ENCODE measurements at regions not wholly inside any gene's neighbourhood (a gene's known extent, or its start where the extent isn't known, plus 50 kb on each side); places are given as distances from the start of the nearest gene placed in this dataset.

- H3K36me3 ChIP-seq (ENCODE audit: control insufficient read depth, insufficient read depth, low read length): no peaks in the 10 kb centered on the region
- 84 to 100% methylated on average over 2 of the region's 2 CpGs for WGBS, 2 experiments
- H3K27me3 ChIP-seq (ENCODE audit: control insufficient read depth, insufficient read depth, low read length, poor library complexity, severe bottlenecking): no peaks in the 10 kb centered on the region
- peaks cover 9% of the 10 kb centered on the region for H3K4me1 ChIP-seq (ENCODE audit: control insufficient read depth, insufficient read depth, low read length)
- no peak overlapping the region for H3K27ac ChIP-seq (ENCODE audit: insufficient read depth, low read depth, low read length, poor library complexity, severe bottlenecking)
- no peaks in the 10 kb centered on the region for H3K9me3 ChIP-seq (ENCODE audit: control insufficient read depth, low read length)
- no peak overlapping the region for H3K4me3 ChIP-seq (ENCODE audit: insufficient read depth, low read depth, low read length)
Measured at GRCh38 chr4:108345862-108346817, 177.4 kb upstream of the LEF1 start.

DNA sequence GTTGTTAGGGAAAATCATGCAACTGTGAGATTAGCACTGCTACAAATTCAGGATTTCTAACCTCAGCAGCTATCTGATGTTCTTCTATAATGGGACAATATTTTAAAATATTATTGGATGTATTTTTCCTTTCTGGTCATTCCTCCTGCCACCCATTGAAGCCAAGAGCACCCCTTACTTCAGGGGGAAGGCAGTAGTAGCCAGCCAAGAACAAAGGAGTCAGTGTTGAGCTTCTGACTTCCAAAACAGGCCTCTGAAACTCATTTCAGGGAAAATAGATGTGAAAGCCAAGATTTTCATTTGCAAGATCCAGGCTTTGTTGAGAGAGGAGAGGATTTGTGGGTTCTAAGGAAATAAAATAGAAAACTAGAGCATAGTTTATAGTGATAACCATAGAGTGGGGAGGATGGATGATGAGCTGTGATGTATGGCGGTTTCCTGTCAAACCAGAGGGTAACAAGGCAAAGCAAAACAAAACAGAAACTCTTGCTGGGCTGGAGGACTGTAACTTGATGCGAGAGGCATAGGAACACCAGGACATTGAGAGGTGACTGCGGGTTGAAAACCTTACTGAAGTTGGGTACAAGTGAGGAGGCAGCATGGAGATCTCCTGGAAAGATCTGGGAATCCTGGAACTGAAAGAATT is 173.7 kb upstream of the LEF1 start:
- H3K4me3 ChIP-seq (ENCODE audit: insufficient read depth, low read depth, low read length): no peak overlapping the region
- H3K9me3 ChIP-seq (ENCODE audit: control insufficient read depth, low read length): no peaks in the 10 kb centered on the region
- no peaks in the 10 kb centered on the region for H3K27me3 ChIP-seq (ENCODE audit: control insufficient read depth, insufficient read depth, low read length, poor library complexity, severe bottlenecking)
- H3K27ac ChIP-seq (ENCODE audit: insufficient read depth, low read depth, low read length, poor library complexity, severe bottlenecking): no peak overlapping the region
- 86 to 89% methylated on average over 3 of the region's 3 CpGs for WGBS, 2 experiments
- H3K4me1 ChIP-seq (ENCODE audit: control insufficient read depth, insufficient read depth, low read length): peaks cover 9% of the 10 kb centered on the region
- no peaks in the 10 kb centered on the region for H3K36me3 ChIP-seq (ENCODE audit: control insufficient read depth, insufficient read depth, low read length)

DNA sequence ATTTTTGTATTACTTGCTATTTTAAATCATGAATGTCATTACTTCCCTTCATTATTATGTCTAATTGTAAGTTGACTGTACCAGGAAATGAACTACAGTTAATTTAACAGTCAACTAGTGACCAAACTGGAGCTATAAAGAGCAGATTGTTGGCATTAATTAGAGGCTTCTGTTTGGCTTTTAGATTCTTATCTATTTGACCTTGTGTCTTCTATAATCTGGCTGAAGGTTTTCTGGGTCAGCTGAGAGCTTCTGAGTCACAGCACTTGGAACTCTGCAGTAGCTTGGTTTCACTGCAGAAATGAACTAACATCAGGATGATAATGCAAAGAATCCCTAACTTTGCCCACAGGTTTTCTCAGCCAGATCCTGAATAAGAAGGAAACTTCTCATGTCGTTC is 169.2 kb upstream of the LEF1 start:
- no peaks in the 10 kb centered on the region for H3K27me3 ChIP-seq (ENCODE audit: control insufficient read depth, insufficient read depth, low read length, poor library complexity, severe bottlenecking)
- WGBS, 2 experiments: 80 to 87% methylated on average over 1 of the region's 1 CpG
- no peaks in the 10 kb centered on the region for H3K36me3 ChIP-seq (ENCODE audit: control insufficient read depth, insufficient read depth, low read length)
- H3K4me3 ChIP-seq (ENCODE audit: insufficient read depth, low read depth, low read length): no peak overlapping the region
- H3K4me1 ChIP-seq (ENCODE audit: control insufficient read depth, insufficient read depth, low read length): peaks cover 14% of the 10 kb centered on the region
- no peaks in the 10 kb centered on the region for H3K9me3 ChIP-seq (ENCODE audit: control insufficient read depth, low read length)
- no peak overlapping the region for H3K27ac ChIP-seq (ENCODE audit: insufficient read depth, low read depth, low read length, poor library complexity, severe bottlenecking)

DNA sequence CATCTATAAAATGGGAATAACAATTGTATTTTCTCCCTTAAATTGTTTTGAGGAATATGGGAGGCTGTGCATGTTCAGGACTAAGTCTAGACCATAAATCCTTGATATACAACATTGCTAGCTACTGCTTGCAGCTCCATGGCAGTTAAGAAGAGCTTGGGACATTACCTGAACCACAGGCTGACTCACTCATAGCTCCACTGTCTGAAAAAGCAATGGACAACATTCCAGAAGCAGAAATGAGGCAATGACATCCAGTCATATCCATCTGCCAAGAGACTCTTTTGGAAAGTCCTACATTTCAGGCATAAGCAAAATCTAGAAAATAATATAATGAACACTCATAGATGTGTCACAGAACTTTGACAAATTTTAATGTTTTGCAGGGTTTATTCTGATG is 167.3 kb upstream of the LEF1 start:
- Histone ChIP-seq H3K27ac (ENCODE audit: insufficient read depth, low read depth, low read length, poor library complexity, severe bottlenecking) (no peak overlapping the region), H3K27me3 (ENCODE audit: control insufficient read depth, insufficient read depth, low read length, poor library complexity, severe bottlenecking) (no peaks in the 10 kb centered on the region), H3K36me3 (ENCODE audit: control insufficient read depth, insufficient read depth, low read length) (no peaks in the 10 kb centered on the region), H3K4me1 (ENCODE audit: control insufficient read depth, insufficient read depth, low read length) (peaks cover 14% of the 10 kb centered on the region), H3K4me3 (ENCODE audit: insufficient read depth, low read depth, low read length) (no peak overlapping the region), H3K9me3 (ENCODE audit: control insufficient read depth, low read length) (no peaks in the 10 kb centered on the region)

GRCh38 chr4:108335081-108335480 is 166.3 kb upstream of the LEF1 start:
- Histone ChIP-seq H3K4me3 (ENCODE audit: insufficient read depth, low read depth, low read length) (no peak overlapping the region), H3K4me1 (ENCODE audit: control insufficient read depth, insufficient read depth, low read length) (peaks cover 14% of the 10 kb centered on the region), H3K27me3 (ENCODE audit: control insufficient read depth, insufficient read depth, low read length, poor library complexity, severe bottlenecking) (no peaks in the 10 kb centered on the region), H3K36me3 (ENCODE audit: control insufficient read depth, insufficient read depth, low read length) (no peaks in the 10 kb centered on the region), H3K9me3 (ENCODE audit: control insufficient read depth, low read length) (no peaks in the 10 kb centered on the region), H3K27ac (ENCODE audit: insufficient read depth, low read depth, low read length, poor library complexity, severe bottlenecking) (peak overlapping the region; percentile 56)
- WGBS, 2 experiments: 57 to 68% methylated on average over 7 of the region's 7 CpGs

GRCh38 chr4:108334031-108334430 is 165.3 kb upstream of the LEF1 start:
- no peak overlapping the region for H3K4me3 ChIP-seq (ENCODE audit: insufficient read depth, low read depth, low read length)
- WGBS, 2 experiments: 89 to 92% methylated on average over 5 to 6 of the region's 6 CpGs
- no peak overlapping the region for H3K27ac ChIP-seq (ENCODE audit: insufficient read depth, low read depth, low read length, poor library complexity, severe bottlenecking)
- H3K4me1 ChIP-seq (ENCODE audit: control insufficient read depth, insufficient read depth, low read length): peaks cover 14% of the 10 kb centered on the region
- no peaks in the 10 kb centered on the region for H3K27me3 ChIP-seq (ENCODE audit: control insufficient read depth, insufficient read depth, low read length, poor library complexity, severe bottlenecking)
- H3K9me3 ChIP-seq (ENCODE audit: control insufficient read depth, low read length): no peaks in the 10 kb centered on the region
- H3K36me3 ChIP-seq (ENCODE audit: control insufficient read depth, insufficient read depth, low read length): no peaks in the 10 kb centered on the region

- no peak overlapping the region for H3K4me3 ChIP-seq (ENCODE audit: insufficient read depth, low read depth, low read length)
- 82 to 89% methylated on average over 5 to 7 of the region's 7 CpGs for WGBS, 2 experiments
Measured at GRCh38 chr4:108333353-108333942, 164.7 kb upstream of the LEF1 start.

GRCh38 chr4:108331905-108332632 is 163.3 kb upstream of the LEF1 start:
- Histone ChIP-seq H3K9me3 (ENCODE audit: control insufficient read depth, low read length) (no peaks in the 10 kb centered on the region), H3K4me1 (ENCODE audit: control insufficient read depth, insufficient read depth, low read length) (peaks cover 14% of the 10 kb centered on the region), H3K4me3 (ENCODE audit: insufficient read depth, low read depth, low read length) (no peak overlapping the region), H3K27me3 (ENCODE audit: control insufficient read depth, insufficient read depth, low read length, poor library complexity, severe bottlenecking) (no peaks in the 10 kb centered on the region), H3K27ac (ENCODE audit: insufficient read depth, low read depth, low read length, poor library complexity, severe bottlenecking) (no peak overlapping the region), H3K36me3 (ENCODE audit: control insufficient read depth, insufficient read depth, low read length) (no peaks in the 10 kb centered on the region)
- WGBS, 2 experiments: 76 to 85% methylated on average over 5 of the region's 5 CpGs

More at GRCh38 chr4:108333353-108333942, 164.7 kb upstream of the LEF1 start:
- H3K36me3 ChIP-seq (ENCODE audit: control insufficient read depth, insufficient read depth, low read length): no peaks in the 10 kb centered on the region
- peaks cover 14% of the 10 kb centered on the region for H3K4me1 ChIP-seq (ENCODE audit: control insufficient read depth, insufficient read depth, low read length)
- no peak overlapping the region for H3K27ac ChIP-seq (ENCODE audit: insufficient read depth, low read depth, low read length, poor library complexity, severe bottlenecking)
- H3K9me3 ChIP-seq (ENCODE audit: control insufficient read depth, low read length): no peaks in the 10 kb centered on the region
- H3K27me3 ChIP-seq (ENCODE audit: control insufficient read depth, insufficient read depth, low read length, poor library complexity, severe bottlenecking): no peaks in the 10 kb centered on the region

GRCh38 chr4:108328383-108328732 is 159.6 kb upstream of the LEF1 start:
- Histone ChIP-seq H3K4me1 (ENCODE audit: control insufficient read depth, insufficient read depth, low read length) (no peaks in the 10 kb centered on the region), H3K4me3 (ENCODE audit: insufficient read depth, low read depth, low read length) (no peak overlapping the region), H3K9me3 (ENCODE audit: control insufficient read depth, low read length) (no peaks in the 10 kb centered on the region), H3K27me3 (ENCODE audit: control insufficient read depth, insufficient read depth, low read length, poor library complexity, severe bottlenecking) (no peaks in the 10 kb centered on the region), H3K27ac (ENCODE audit: insufficient read depth, low read depth, low read length, poor library complexity, severe bottlenecking) (no peak overlapping the region), H3K36me3 (ENCODE audit: control insufficient read depth, insufficient read depth, low read length) (no peaks in the 10 kb centered on the region)
- 88 to 100% methylated on average over 2 of the region's 2 CpGs for WGBS, 2 experiments

All from ectodermal cell (in vitro differentiated cells).